ENCODE measurements at regions not wholly inside any gene's neighbourhood (a gene's known extent, or its start where the extent isn't known, plus 50 kb on each side); places are given as distances from the start of the nearest gene placed in this dataset.

DNA sequence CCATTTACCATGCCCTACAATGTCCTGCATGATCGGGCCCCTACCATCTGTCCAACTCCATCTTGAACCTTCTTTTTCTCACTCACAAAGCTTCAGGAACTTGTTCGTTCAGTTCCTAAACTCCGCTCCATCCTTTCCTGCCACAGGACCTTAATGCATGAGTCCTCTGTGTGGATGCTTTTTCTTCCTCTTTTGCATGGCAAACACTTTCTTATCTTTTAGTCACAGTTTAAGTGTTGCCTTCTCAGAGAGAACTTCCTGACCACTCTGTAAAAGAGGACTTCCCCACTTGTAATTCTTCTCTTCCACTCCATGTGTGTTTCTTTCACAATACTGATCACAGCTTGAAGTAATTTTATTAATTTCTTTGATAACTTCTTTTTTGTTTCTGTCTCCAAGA lies 54.4 kb upstream of the ETV6 start:
- DNase-seq, result no peak
- Mint-ChIP-seq H3K4me1 (no peaks in the 10 kb centered on the region), H3K4me3 (no peak overlapping the region), H3K36me3 (ENCODE audit: low read depth) (no peaks in the 10 kb centered on the region), H3K27me3 (peaks cover 4% of the 10 kb centered on the region), H3K27ac (no peak overlapping the region), H3K9me3 (ENCODE audit: low read depth) (no peaks in the 10 kb centered on the region)
- ChIA-PET CTCF (interaction anchor here (0.6 to 2.0 kb wide), 4 partner anchors 9 to 138 kb away, joined by 3 to 10 read pairs (median 4); no protein-coding TSS in a partner anchor), POLR2A (interaction anchor here (0.6 kb wide), 1 partner anchor 9 kb away, joined by 4 read pairs; no protein-coding TSS in a partner anchor)
- intact Hi-C loops (cut with DNase I, micrococcal nuclease), result no loop called here
- ATAC-seq, result no peak

GRCh38 chr12:11596141-11596540 lies 53.3 kb upstream of the ETV6 start:
- no peak overlapping the region for H3K27ac Mint-ChIP-seq
- no peak for ATAC-seq
- POLR2A ChIA-PET, result no interaction called here
- no peak overlapping the region for H3K4me3 Mint-ChIP-seq
- H3K4me1 Mint-ChIP-seq, result peaks cover 7% of the 10 kb centered on the region
- H3K36me3 Mint-ChIP-seq (ENCODE audit: low read depth), result no peaks in the 10 kb centered on the region
- DNase-seq, result no peak
- intact Hi-C loops (cut with DNase I, micrococcal nuclease), result no loop called here
- CTCF ChIA-PET, result interaction anchor here (1.4 to 2.0 kb wide), 2 partner anchors 10 to 14 kb away, joined by 3 to 10 read pairs; no protein-coding TSS in a partner anchor
- H3K27me3 Mint-ChIP-seq, result peaks cover 4% of the 10 kb centered on the region
- H3K9me3 Mint-ChIP-seq (ENCODE audit: low read depth), result no peaks in the 10 kb centered on the region

DNA sequence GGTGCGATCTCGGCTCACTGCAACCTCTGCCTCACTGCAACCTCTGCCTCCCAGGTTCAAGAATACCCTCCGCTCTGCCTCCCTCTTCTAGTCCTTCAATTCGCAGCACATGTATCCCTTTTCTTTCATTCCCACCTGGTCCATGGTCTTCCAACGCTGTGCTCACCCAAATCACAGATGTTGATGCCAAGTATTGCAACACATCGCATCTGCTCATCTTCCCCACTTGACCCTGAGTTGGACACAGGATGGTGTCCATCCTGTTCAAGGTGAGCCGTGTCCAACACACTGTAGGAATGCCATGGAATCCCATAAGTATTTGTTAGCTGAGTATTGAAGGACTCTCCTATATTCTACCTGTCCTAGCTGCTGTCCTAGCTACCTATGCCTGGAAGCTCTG lies 50.6 kb upstream of the ETV6 start:
- intact Hi-C loops (cut with DNase I, micrococcal nuclease), result no loop called here
- Mint-ChIP-seq H3K4me1 (peaks cover 17% of the 10 kb centered on the region), H3K9me3 (ENCODE audit: low read depth) (no peaks in the 10 kb centered on the region), H3K27me3 (peaks cover 3% of the 10 kb centered on the region), H3K27ac (no peak overlapping the region), H3K4me3 (no peak overlapping the region), H3K36me3 (ENCODE audit: low read depth) (no peaks in the 10 kb centered on the region)
- no peak for DNase-seq
- ChIA-PET POLR2A (interaction anchor here (0.7 kb wide), 1 partner anchor 218 kb away, joined by 4 read pairs; no protein-coding TSS in a partner anchor), CTCF (interaction anchor here (1.2 kb wide), 1 partner anchor 828 kb away, joined by 3 read pairs; no protein-coding TSS in a partner anchor)
- ATAC-seq, result no peak
